H9 (cell line): ENCODE measurements at regions not wholly inside any gene's neighbourhood (a gene's known extent, or its start where the extent isn't known, plus 50 kb on each side); places are given as distances from the start of the nearest gene placed in this dataset.

Experiments used
- DNase-seq: peaks from one replicate; pipeline ENCODE4 v3.0.0-alpha.2; 2017
- H2AFZ ChIP-seq: one replicate; pipeline ENCODE4 v1.6.1; 2013; ENCODE audit warnings: mild to moderate bottlenecking, low read length, control low read depth, moderate library complexity
- H2AK5ac ChIP-seq: 2 replicates; pipeline ENCODE4 v1.6.1; 2013; ENCODE audit warnings: low read length, control low read depth, mixed read lengths; ENCODE audit not compliant: insufficient read length
- H2BK120ac ChIP-seq: one replicate; pipeline ENCODE4 v1.6.1; 2013; ENCODE audit warnings: low read depth, mild to moderate bottlenecking, low read length, control low read depth, inconsistent platforms; ENCODE audit not compliant: poor library complexity, severe bottlenecking
- H2BK12ac ChIP-seq: 2 replicates; pipeline ENCODE4 v1.6.1; 2013; ENCODE audit warnings: low read length, control low read depth, mixed read lengths, low read depth; ENCODE audit not compliant: insufficient read length
- H2BK15ac ChIP-seq: 2 replicates; pipeline ENCODE4 v1.6.1; 2013; ENCODE audit warnings: low read depth, low read length, control low read depth
- H2BK20ac ChIP-seq: one replicate; pipeline ENCODE4 v1.6.1; 2013; ENCODE audit warnings: low read depth, mild to moderate bottlenecking, low read length, control low read depth, inconsistent platforms; ENCODE audit not compliant: poor library complexity, severe bottlenecking
- H2BK5ac ChIP-seq: 2 replicates; pipeline ENCODE4 v1.6.1; 2013; ENCODE audit warnings: low read length, control low read depth, mixed read lengths; ENCODE audit not compliant: insufficient read length
- H3K14ac ChIP-seq: 2 replicates; pipeline ENCODE4 v1.6.1; 2013; ENCODE audit warnings: low read length, control low read depth; ENCODE audit not compliant: insufficient read depth
- H3K18ac ChIP-seq: 2 replicates; pipeline ENCODE4 v1.6.1; 2013; ENCODE audit warnings: low read depth, mild to moderate bottlenecking, mixed read lengths, low read length, control low read depth; ENCODE audit not compliant: insufficient read length
- H3K23ac ChIP-seq: 2 replicates; pipeline ENCODE4 v1.6.1; 2013; ENCODE audit warnings: low read length, control low read depth, mixed read lengths, low read depth; ENCODE audit not compliant: insufficient read length
- H3K23me2 ChIP-seq: 2 replicates; pipeline ENCODE4 v1.6.1; 2013; ENCODE audit warnings: low read depth, mild to moderate bottlenecking, mixed read lengths, low read length, control low read depth; ENCODE audit not compliant: insufficient read length, poor library complexity, severe bottlenecking
- H3K27ac ChIP-seq: 2 replicates; pipeline ENCODE4 v1.5.1; 2013; ENCODE audit warnings: low read length, control low read depth, mixed read lengths, low read depth; ENCODE audit not compliant: insufficient read length
- H3K27me3 ChIP-seq: 2 replicates; pipeline ENCODE4 v1.6.1; 2013; ENCODE audit warnings: low read length, control low read depth, inconsistent platforms; ENCODE audit not compliant: insufficient read depth
- H3K4ac ChIP-seq: 2 replicates; pipeline ENCODE4 v1.6.1; 2013; ENCODE audit warnings: low read depth, mild to moderate bottlenecking, control low read depth, inconsistent platforms, low read length, moderate library complexity
- H3K4me1 ChIP-seq: 2 replicates; pipeline ENCODE4 v1.6.1; 2013; ENCODE audit warnings: low read length, control low read depth, inconsistent platforms; ENCODE audit not compliant: insufficient read depth
- H3K4me2 ChIP-seq: 2 replicates; pipeline ENCODE4 v1.6.1; 2013; ENCODE audit warnings: low read length, control low read depth, mixed read lengths; ENCODE audit not compliant: insufficient read length, insufficient read depth
- H3K56ac ChIP-seq: 2 replicates; pipeline ENCODE4 v1.6.1; 2013; ENCODE audit warnings: low read depth, mild to moderate bottlenecking, mixed read lengths, low read length, control low read depth; ENCODE audit not compliant: insufficient read length
- H3K79me1 ChIP-seq: 2 replicates; pipeline ENCODE4 v1.6.1; 2013; ENCODE audit warnings: low read depth, mild to moderate bottlenecking, moderate library complexity, low read length, control low read depth, inconsistent platforms; ENCODE audit not compliant: insufficient read depth, poor library complexity, severe bottlenecking
- H3K79me2 ChIP-seq: 2 replicates; pipeline ENCODE4 v1.6.1; 2013; ENCODE audit warnings: low read length, control low read depth, inconsistent platforms; ENCODE audit not compliant: insufficient read depth
- H3K9ac ChIP-seq: 2 replicates; pipeline ENCODE4 v1.6.1; 2013; ENCODE audit warnings: low read length, control low read depth, mixed read lengths; ENCODE audit not compliant: insufficient read length; ENCODE audit errors: extremely low read depth
- H3K9me3 ChIP-seq: one replicate; pipeline ENCODE4 v1.6.1; 2013; ENCODE audit warnings: low read depth, low read length, inconsistent platforms; ENCODE audit not compliant: control insufficient read depth
- H3T11ph ChIP-seq: one replicate; pipeline ENCODE4 v1.6.1; 2013; ENCODE audit warnings: mild to moderate bottlenecking, low read length, control low read depth, inconsistent platforms
- H4K20me1 ChIP-seq: one replicate; pipeline ENCODE4 v1.6.1; 2013; ENCODE audit not compliant: control insufficient read depth, insufficient read length, insufficient read depth
- H4K5ac ChIP-seq: 2 replicates; pipeline ENCODE4 v1.6.1; 2013; ENCODE audit warnings: low read depth, mild to moderate bottlenecking, mixed read lengths, low read length, control low read depth; ENCODE audit not compliant: insufficient read length
- H4K8ac ChIP-seq: replicated peaks from 2 replicates; pipeline ENCODE4 v1.6.1; 2013; ENCODE audit warnings: low read length, control low read depth, mixed read lengths, low read depth; ENCODE audit not compliant: insufficient read length
- H4K91ac ChIP-seq: 2 replicates; pipeline ENCODE4 v1.6.1; 2013; ENCODE audit warnings: low read depth, mild to moderate bottlenecking, moderate library complexity, mixed read lengths, low read length, control low read depth; ENCODE audit not compliant: insufficient read length
- H3K27ac Mint-ChIP-seq, 3 experiments: 2 replicates in 2 of 3; 3 replicates in 1 of 3; pipeline ENCODE4 v1.8.0; 2020 to 2021; ENCODE audit warnings: mixed read lengths in 3 of 3, mild to moderate bottlenecking in 1 of 3, moderate library complexity in 1 of 3
- H3K27me3 Mint-ChIP-seq: 2 replicates; pipeline ENCODE4 v1.8.0; 2021; ENCODE audit warnings: low read depth, mild to moderate bottlenecking, moderate library complexity, mixed read lengths
- H3K36me3 Mint-ChIP-seq, 3 experiments: 2 replicates in 2 of 3; 3 replicates in 1 of 3; pipeline ENCODE4 v1.8.0; 2020 to 2021; ENCODE audit warnings: low read depth in 3 of 3, mixed read lengths in 3 of 3; ENCODE audit not compliant: insufficient read depth in 1 of 3
- H3K4me1 Mint-ChIP-seq, 2 experiments: 2 replicates each; pipeline ENCODE4 v1.8.0; 2020; ENCODE audit warnings: mixed read lengths in 2 of 2
- H3K4me3 Mint-ChIP-seq, 2 experiments: 2 replicates in 1 of 2; 3 replicates in 1 of 2; pipeline ENCODE4 v1.8.0; 2020 to 2021; ENCODE audit warnings: mild to moderate bottlenecking in 2 of 2, mixed read lengths in 2 of 2, moderate library complexity in 1 of 2
- H3K9me3 Mint-ChIP-seq, 2 experiments: 2 replicates in 1 of 2; 3 replicates in 1 of 2; pipeline ENCODE4 v1.8.0; 2020; ENCODE audit warnings: mild to moderate bottlenecking in 2 of 2, mixed read lengths in 2 of 2, moderate library complexity in 1 of 2
- WGBS: extraction: QIAGEN DNeasy Blood & Tissue Kit; methylation state at CpG from one replicate; pipeline ENCODE4 v1.1.7; 2013; ENCODE audit warnings: missing lambda C conversion rate, low lambda C conversion rate, mixed read lengths; ENCODE audit not compliant: insufficient read length; ENCODE audit errors: extremely low coverage; 5-methylcytosine and 5-hydroxymethylcytosine counted together
- TF ChIP-seq, protein P1 (sequence below): fragments of 200-600 bp; sonication (generic); conservative IDR thresholded peaks from 3 replicates; pipeline ENCODE4 v1.8.0; 2021; ENCODE audit warnings: antibody characterized with exemption, mild to moderate bottlenecking

DNA sequence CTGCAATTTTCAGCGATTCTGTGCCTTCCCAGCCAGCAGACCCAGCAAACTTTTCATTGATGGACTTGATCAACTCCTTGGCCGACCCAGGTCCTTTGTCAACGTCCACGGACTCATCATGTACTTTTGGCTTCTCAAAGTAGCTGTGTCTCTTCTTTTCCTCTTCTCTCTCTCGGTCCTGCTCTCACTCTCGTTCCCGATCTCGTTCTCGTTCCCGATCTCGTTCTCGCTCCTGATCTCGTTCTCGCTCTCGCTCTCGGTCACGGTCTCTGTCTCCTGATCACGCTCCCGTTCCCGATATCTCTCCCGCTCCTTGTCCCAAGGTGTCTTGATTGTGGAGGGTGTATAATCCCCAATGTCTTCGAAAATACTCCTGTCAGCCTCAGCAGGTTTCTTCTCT, 219.5 kb upstream of the FANCL start:
- 100% methylated on average over 12 of the region's 22 CpGs for WGBS
- no peak overlapping the region for H4K5ac ChIP-seq

More for the DNA sequence above, 219.5 kb upstream of the FANCL start:
- no peak overlapping the region for H3K4me2 ChIP-seq
- H3K14ac ChIP-seq, result no peak overlapping the region
- H4K20me1 ChIP-seq, result no peaks in the 10 kb centered on the region
- H2BK120ac ChIP-seq, result no peak overlapping the region
- H3K9ac ChIP-seq, result no peak overlapping the region
- no peak overlapping the region for H3K56ac ChIP-seq
- H3K23ac ChIP-seq, result no peak overlapping the region
- no peaks in the 10 kb centered on the region for H3K23me2 ChIP-seq
- no peak overlapping the region for H3K4me3 Mint-ChIP-seq
- peaks cover 0 to 3% of the 10 kb centered on the region in 2 experiments; a peak in 1 of 5 replicates for H3K9me3 Mint-ChIP-seq
- H3K4me1 ChIP-seq, result no peaks in the 10 kb centered on the region
- TF ChIP-seq, protein P1, sequence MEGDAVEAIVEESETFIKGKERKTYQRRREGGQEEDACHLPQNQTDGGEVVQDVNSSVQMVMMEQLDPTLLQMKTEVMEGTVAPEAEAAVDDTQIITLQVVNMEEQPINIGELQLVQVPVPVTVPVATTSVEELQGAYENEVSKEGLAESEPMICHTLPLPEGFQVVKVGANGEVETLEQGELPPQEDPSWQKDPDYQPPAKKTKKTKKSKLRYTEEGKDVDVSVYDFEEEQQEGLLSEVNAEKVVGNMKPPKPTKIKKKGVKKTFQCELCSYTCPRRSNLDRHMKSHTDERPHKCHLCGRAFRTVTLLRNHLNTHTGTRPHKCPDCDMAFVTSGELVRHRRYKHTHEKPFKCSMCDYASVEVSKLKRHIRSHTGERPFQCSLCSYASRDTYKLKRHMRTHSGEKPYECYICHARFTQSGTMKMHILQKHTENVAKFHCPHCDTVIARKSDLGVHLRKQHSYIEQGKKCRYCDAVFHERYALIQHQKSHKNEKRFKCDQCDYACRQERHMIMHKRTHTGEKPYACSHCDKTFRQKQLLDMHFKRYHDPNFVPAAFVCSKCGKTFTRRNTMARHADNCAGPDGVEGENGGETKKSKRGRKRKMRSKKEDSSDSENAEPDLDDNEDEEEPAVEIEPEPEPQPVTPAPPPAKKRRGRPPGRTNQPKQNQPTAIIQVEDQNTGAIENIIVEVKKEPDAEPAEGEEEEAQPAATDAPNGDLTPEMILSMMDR, result no peak
- H2BK5ac ChIP-seq, result no peak overlapping the region
- no peak overlapping the region for H4K91ac ChIP-seq
- no peaks in the 10 kb centered on the region for H3K27me3 ChIP-seq
- no peak overlapping the region for H3T11ph ChIP-seq
- H2AK5ac ChIP-seq, result no peak overlapping the region
- DNase-seq, result no peak
- H3K18ac ChIP-seq, result no peak overlapping the region
- H3K79me1 ChIP-seq, result no peaks in the 10 kb centered on the region
- no peak overlapping the region for H3K27ac ChIP-seq
- H3K79me2 ChIP-seq, result no peaks in the 10 kb centered on the region
- H3K36me3 Mint-ChIP-seq, result peaks cover 0 to 8% (median 3%) of the 10 kb centered on the region in 3 experiments; a peak in 5 of 7 replicates
- H3K9me3 ChIP-seq, result no peaks in the 10 kb centered on the region
- no peak overlapping the region for H2BK12ac ChIP-seq
- H3K4me1 Mint-ChIP-seq, result peaks cover 2% of the 10 kb centered on the region in 2 experiments; a peak in 2 of 4 replicates
- no peak overlapping the region for H4K8ac ChIP-seq
- H2BK20ac ChIP-seq, result no peak overlapping the region
- H2AFZ ChIP-seq, result no peak overlapping the region
- H3K27ac Mint-ChIP-seq, result no peak overlapping the region
- no peak overlapping the region for H2BK15ac ChIP-seq
- H3K27me3 Mint-ChIP-seq, result no peaks in the 10 kb centered on the region
- H3K4ac ChIP-seq, result no peak overlapping the region
